ENCODE measurements at regions not wholly inside any gene's neighbourhood (a gene's known extent, or its start where the extent isn't known, plus 50 kb on each side); places are given as distances from the start of the nearest gene placed in this dataset.
"Not testable (repeated sequence)": the region's sequence is repeated elsewhere in the genome, so short reads cannot be mapped to it uniquely, and the experiment has no call there.

GRCh38 chr12:19764408-19764807 lies 325.1 kb downstream of the AEBP2 start:
- H3K27ac ChIP-seq (ENCODE audit: low read length) = no peak overlapping the region
- H3K9ac ChIP-seq (ENCODE audit: low read length in 2 of 2) = no peak overlapping the region
- no peaks in the 10 kb centered on the region for H3K36me3 ChIP-seq (ENCODE audit: control insufficient read depth in 2 of 2, insufficient read depth in 2 of 2, low read length in 2 of 2)
- H3K27me3 ChIP-seq (ENCODE audit: control insufficient read depth in 1 of 2, insufficient read depth in 2 of 2, low read length in 2 of 2) = no peaks in the 10 kb centered on the region
- H3K9me3 ChIP-seq (ENCODE audit: control insufficient read depth in 2 of 2, low read length in 2 of 2) = no peaks in the 10 kb centered on the region
- H3K4me1 ChIP-seq (ENCODE audit: control insufficient read depth, insufficient read depth, low read length) = no peaks in the 10 kb centered on the region
- H3K4me3 ChIP-seq (ENCODE audit: low read length in 2 of 2) = no peak overlapping the region

GRCh38 chr12:19771858-19772257 lies 332.6 kb downstream of the AEBP2 start:
- no peaks in the 10 kb centered on the region for H3K9me3 ChIP-seq (ENCODE audit: control insufficient read depth in 2 of 2, low read length in 2 of 2)
- no peaks in the 10 kb centered on the region for H3K36me3 ChIP-seq (ENCODE audit: control insufficient read depth in 2 of 2, insufficient read depth in 2 of 2, low read length in 2 of 2)
- no peak overlapping the region for H3K9ac ChIP-seq (ENCODE audit: low read length in 2 of 2)
- no peaks in the 10 kb centered on the region for H3K4me1 ChIP-seq (ENCODE audit: control insufficient read depth, insufficient read depth, low read length)
- H3K27me3 ChIP-seq (ENCODE audit: control insufficient read depth in 1 of 2, insufficient read depth in 2 of 2, low read length in 2 of 2) = no peaks in the 10 kb centered on the region
- H3K27ac ChIP-seq (ENCODE audit: low read length) = no peak overlapping the region
- no peak overlapping the region for H3K4me3 ChIP-seq (ENCODE audit: low read length in 2 of 2)

GRCh38 chr12:19772776-19773175 lies 333.5 kb downstream of the AEBP2 start:
- Histone ChIP-seq H3K9me3 (ENCODE audit: control insufficient read depth in 2 of 2, low read length in 2 of 2) (no peaks in the 10 kb centered on the region), H3K9ac (ENCODE audit: low read length in 2 of 2) (no peak overlapping the region), H3K27me3 (ENCODE audit: control insufficient read depth in 1 of 2, insufficient read depth in 2 of 2, low read length in 2 of 2) (no peaks in the 10 kb centered on the region), H3K4me1 (ENCODE audit: control insufficient read depth, insufficient read depth, low read length) (no peaks in the 10 kb centered on the region), H3K4me3 (ENCODE audit: low read length in 2 of 2) (no peak overlapping the region), H3K27ac (ENCODE audit: low read length) (no peak overlapping the region), H3K36me3 (ENCODE audit: control insufficient read depth in 2 of 2, insufficient read depth in 2 of 2, low read length in 2 of 2) (no peaks in the 10 kb centered on the region)

GRCh38 chr12:19775241-19775640 lies 335.9 kb downstream of the AEBP2 start:
- H3K9me3 ChIP-seq (ENCODE audit: control insufficient read depth in 2 of 2, low read length in 2 of 2) = no peaks in the 10 kb centered on the region
- no peak overlapping the region for H3K27ac ChIP-seq (ENCODE audit: low read length)
- no peaks in the 10 kb centered on the region for H3K4me1 ChIP-seq (ENCODE audit: control insufficient read depth, insufficient read depth, low read length)
- H3K9ac ChIP-seq (ENCODE audit: low read length in 2 of 2) = no peak overlapping the region
- no peaks in the 10 kb centered on the region for H3K27me3 ChIP-seq (ENCODE audit: control insufficient read depth in 1 of 2, insufficient read depth in 2 of 2, low read length in 2 of 2)
- H3K4me3 ChIP-seq (ENCODE audit: low read length in 2 of 2) = no peak overlapping the region
- no peaks in the 10 kb centered on the region for H3K36me3 ChIP-seq (ENCODE audit: control insufficient read depth in 2 of 2, insufficient read depth in 2 of 2, low read length in 2 of 2)

GRCh38 chr12:19775976-19776375 lies 336.7 kb downstream of the AEBP2 start:
- not testable (repeated sequence) for H3K9ac ChIP-seq (ENCODE audit: low read length in 2 of 2); H3K36me3 ChIP-seq (ENCODE audit: control insufficient read depth in 2 of 2, insufficient read depth in 2 of 2, low read length in 2 of 2); H3K27ac ChIP-seq (ENCODE audit: low read length); H3K9me3 ChIP-seq (ENCODE audit: control insufficient read depth in 2 of 2, low read length in 2 of 2); H3K4me1 ChIP-seq (ENCODE audit: control insufficient read depth, insufficient read depth, low read length); H3K4me3 ChIP-seq (ENCODE audit: low read length in 2 of 2); H3K27me3 ChIP-seq (ENCODE audit: control insufficient read depth in 1 of 2, insufficient read depth in 2 of 2, low read length in 2 of 2)

- Histone ChIP-seq H3K4me3 (ENCODE audit: low read length in 2 of 2) (no peak overlapping the region), H3K27ac (ENCODE audit: low read length) (no peak overlapping the region), H3K27me3 (ENCODE audit: control insufficient read depth in 1 of 2, insufficient read depth in 2 of 2, low read length in 2 of 2) (no peaks in the 10 kb centered on the region), H3K9ac (ENCODE audit: low read length in 2 of 2) (no peak overlapping the region), H3K4me1 (ENCODE audit: control insufficient read depth, insufficient read depth, low read length) (no peaks in the 10 kb centered on the region), H3K36me3 (ENCODE audit: control insufficient read depth in 2 of 2, insufficient read depth in 2 of 2, low read length in 2 of 2) (no peaks in the 10 kb centered on the region), H3K9me3 (ENCODE audit: control insufficient read depth in 2 of 2, low read length in 2 of 2) (no peaks in the 10 kb centered on the region)
Observed at GRCh38 chr12:19778172-19778571, 338.9 kb downstream of the AEBP2 start.

- Histone ChIP-seq H3K9me3 (ENCODE audit: control insufficient read depth in 2 of 2, low read length in 2 of 2) (no peaks in the 10 kb centered on the region), H3K4me1 (ENCODE audit: control insufficient read depth, insufficient read depth, low read length) (no peaks in the 10 kb centered on the region), H3K27me3 (ENCODE audit: control insufficient read depth in 1 of 2, insufficient read depth in 2 of 2, low read length in 2 of 2) (no peaks in the 10 kb centered on the region), H3K36me3 (ENCODE audit: control insufficient read depth in 2 of 2, insufficient read depth in 2 of 2, low read length in 2 of 2) (no peaks in the 10 kb centered on the region), H3K9ac (ENCODE audit: low read length in 2 of 2) (no peak overlapping the region), H3K27ac (ENCODE audit: low read length) (no peak overlapping the region), H3K4me3 (ENCODE audit: low read length in 2 of 2) (no peak overlapping the region)
Observed at GRCh38 chr12:19778797-19779196, 339.5 kb downstream of the AEBP2 start.

GRCh38 chr12:19779395-19780056 lies 340.2 kb downstream of the AEBP2 start:
- no peak overlapping the region for H3K27ac ChIP-seq (ENCODE audit: low read length)
- H3K36me3 ChIP-seq (ENCODE audit: control insufficient read depth in 2 of 2, insufficient read depth in 2 of 2, low read length in 2 of 2) = no peaks in the 10 kb centered on the region
- H3K4me1 ChIP-seq (ENCODE audit: control insufficient read depth, insufficient read depth, low read length) = no peaks in the 10 kb centered on the region
- H3K9me3 ChIP-seq (ENCODE audit: control insufficient read depth in 2 of 2, low read length in 2 of 2) = no peaks in the 10 kb centered on the region
- H3K4me3 ChIP-seq (ENCODE audit: low read length in 2 of 2) = no peak overlapping the region
- no peak overlapping the region for H3K9ac ChIP-seq (ENCODE audit: low read length in 2 of 2)
- H3K27me3 ChIP-seq (ENCODE audit: control insufficient read depth in 1 of 2, insufficient read depth in 2 of 2, low read length in 2 of 2) = no peaks in the 10 kb centered on the region

- no peaks in the 10 kb centered on the region for H3K27me3 ChIP-seq (ENCODE audit: control insufficient read depth in 1 of 2, insufficient read depth in 2 of 2, low read length in 2 of 2)
- no peaks in the 10 kb centered on the region for H3K9me3 ChIP-seq (ENCODE audit: control insufficient read depth in 2 of 2, low read length in 2 of 2)
- no peaks in the 10 kb centered on the region for H3K4me1 ChIP-seq (ENCODE audit: control insufficient read depth, insufficient read depth, low read length)
- H3K4me3 ChIP-seq (ENCODE audit: low read length in 2 of 2) = no peak overlapping the region
- H3K9ac ChIP-seq (ENCODE audit: low read length in 2 of 2) = no peak overlapping the region
- H3K27ac ChIP-seq (ENCODE audit: low read length) = no peak overlapping the region
- no peaks in the 10 kb centered on the region for H3K36me3 ChIP-seq (ENCODE audit: control insufficient read depth in 2 of 2, insufficient read depth in 2 of 2, low read length in 2 of 2)
Observed at GRCh38 chr12:19780460-19780859, 341.2 kb downstream of the AEBP2 start.

GRCh38 chr12:19783547-19784444 lies 344.5 kb downstream of the AEBP2 start:
- no peak overlapping the region for H3K4me3 ChIP-seq (ENCODE audit: low read length in 2 of 2)
- H3K9me3 ChIP-seq (ENCODE audit: control insufficient read depth in 2 of 2, low read length in 2 of 2) = no peaks in the 10 kb centered on the region
- no peak overlapping the region for H3K27ac ChIP-seq (ENCODE audit: low read length)

GRCh38 chr12:19792028-19792427 lies 352.7 kb downstream of the AEBP2 start:
- Histone ChIP-seq H3K4me3 (ENCODE audit: low read length in 2 of 2) (no peak overlapping the region), H3K36me3 (ENCODE audit: control insufficient read depth in 2 of 2, insufficient read depth in 2 of 2, low read length in 2 of 2) (no peaks in the 10 kb centered on the region), H3K27ac (ENCODE audit: low read length) (no peak overlapping the region), H3K27me3 (ENCODE audit: control insufficient read depth in 1 of 2, insufficient read depth in 2 of 2, low read length in 2 of 2) (no peaks in the 10 kb centered on the region), H3K4me1 (ENCODE audit: control insufficient read depth, insufficient read depth, low read length) (no peaks in the 10 kb centered on the region), H3K9me3 (ENCODE audit: control insufficient read depth in 2 of 2, low read length in 2 of 2) (no peaks in the 10 kb centered on the region), H3K9ac (ENCODE audit: low read length in 2 of 2) (no peak overlapping the region)

More at GRCh38 chr12:19783547-19784444, 344.5 kb downstream of the AEBP2 start:
- Histone ChIP-seq H3K4me1 (ENCODE audit: control insufficient read depth, insufficient read depth, low read length) (no peaks in the 10 kb centered on the region), H3K36me3 (ENCODE audit: control insufficient read depth in 2 of 2, insufficient read depth in 2 of 2, low read length in 2 of 2) (no peaks in the 10 kb centered on the region), H3K9ac (ENCODE audit: low read length in 2 of 2) (no peak overlapping the region), H3K27me3 (ENCODE audit: control insufficient read depth in 1 of 2, insufficient read depth in 2 of 2, low read length in 2 of 2) (no peaks in the 10 kb centered on the region)
